Progenitor cell of endocrine pancreas (in vitro differentiated cells): ENCODE measurements at regions not wholly inside any gene's neighbourhood (a gene's known extent, or its start where the extent isn't known, plus 50 kb on each side); places are given as distances from the start of the nearest gene placed in this dataset.
A peak's percentile ranks its signal among the peaks of the same experiment; 100 is the strongest.

Source experiments
- DNase-seq: peaks from one replicate; pipeline ENCODE4 v3.0.0; 2021; ENCODE audit warnings: low spot score; ENCODE audit not compliant: unreplicated experiment
- H3K27ac Mint-ChIP-seq: 2 replicates; pipeline ENCODE4 v1.8.0; 2021; ENCODE audit warnings: mild to moderate bottlenecking, moderate library complexity, mixed read lengths
- H3K27me3 Mint-ChIP-seq: 2 replicates; pipeline ENCODE4 v1.8.0; 2021; ENCODE audit warnings: mixed read lengths
- H3K36me3 Mint-ChIP-seq: 2 replicates; pipeline ENCODE4 v1.8.0; 2022; ENCODE audit warnings: mixed read lengths; ENCODE audit not compliant: insufficient read depth
- H3K4me1 Mint-ChIP-seq: 2 replicates; pipeline ENCODE4 v1.8.0; 2021; ENCODE audit warnings: low read depth, mixed read lengths
- H3K4me3 Mint-ChIP-seq: 2 replicates; pipeline ENCODE4 v1.8.0; 2021; ENCODE audit warnings: low read depth, mild to moderate bottlenecking, moderate library complexity, mixed read lengths
- H3K9me3 Mint-ChIP-seq: 2 replicates; pipeline ENCODE4 v1.8.0; 2021; ENCODE audit warnings: low read depth, mixed read lengths
- CTCF ChIP-seq: fragments of 200-600 bp; sonication (generic); IDR thresholded peaks from one replicate; pipeline ENCODE4 v1.5.0; 2021; ENCODE audit warnings: antibody characterized with exemption, mild to moderate bottlenecking; ENCODE audit not compliant: unreplicated experiment

DNA sequence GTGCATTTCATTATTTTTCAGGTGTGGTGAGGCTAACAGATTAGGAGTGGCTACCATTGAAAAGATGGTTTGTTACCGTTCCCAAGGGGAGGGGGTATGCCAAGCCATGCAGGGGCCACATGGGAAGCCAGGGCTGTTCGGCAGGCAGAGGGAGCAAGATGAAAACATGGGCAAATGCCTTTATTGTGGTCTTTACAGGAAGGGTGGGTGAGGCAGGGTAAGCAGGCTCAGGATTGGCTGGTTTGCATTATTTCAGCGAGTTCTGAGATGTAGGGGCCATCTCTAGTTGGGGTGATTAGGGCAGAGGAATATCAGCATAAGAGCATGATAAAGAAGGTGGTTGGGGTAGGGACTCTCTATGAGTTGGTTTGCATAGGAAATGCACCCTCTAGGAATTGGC lies 117.6 kb downstream of the CCT6B start:
- Mint-ChIP-seq H3K27me3 (peaks cover 5% of the 10 kb centered on the region), H3K27ac (no peak overlapping the region), H3K4me1 (no peaks in the 10 kb centered on the region), H3K4me3 (no peak overlapping the region), H3K9me3 (no peaks in the 10 kb centered on the region), H3K36me3 (no peaks in the 10 kb centered on the region)
- TF ChIP-seq CTCF = no peak
- DNase-seq = no peak

GRCh38 chr17:34842235-34842634 lies 119.0 kb downstream of the CCT6B start:
- H3K27ac Mint-ChIP-seq = peak overlapping the region; percentile 79
- no peak for DNase-seq
- H3K36me3 Mint-ChIP-seq = no peaks in the 10 kb centered on the region
- H3K27me3 Mint-ChIP-seq = peaks cover 8% of the 10 kb centered on the region
- no peak for TF ChIP-seq CTCF
- H3K4me3 Mint-ChIP-seq = no peak overlapping the region
- no peaks in the 10 kb centered on the region for H3K9me3 Mint-ChIP-seq
- H3K4me1 Mint-ChIP-seq = no peaks in the 10 kb centered on the region

- Mint-ChIP-seq H3K4me3 (no peak overlapping the region), H3K9me3 (no peaks in the 10 kb centered on the region), H3K4me1 (no peaks in the 10 kb centered on the region), H3K27me3 (peaks cover 9% of the 10 kb centered on the region), H3K36me3 (no peaks in the 10 kb centered on the region), H3K27ac (no peak overlapping the region)
- DNase-seq = no peak
- peak; percentile 10 for TF ChIP-seq CTCF
Measured at GRCh38 chr17:34841467-34841866, 119.8 kb downstream of the CCT6B start.

- Mint-ChIP-seq H3K27me3 (peaks cover 9% of the 10 kb centered on the region), H3K4me3 (no peak overlapping the region), H3K27ac (no peak overlapping the region), H3K36me3 (no peaks in the 10 kb centered on the region), H3K9me3 (no peaks in the 10 kb centered on the region), H3K4me1 (no peaks in the 10 kb centered on the region)
- DNase-seq = no peak
- no peak for TF ChIP-seq CTCF
Measured at GRCh38 chr17:34840750-34841149, 120.5 kb downstream of the CCT6B start.

DNA sequence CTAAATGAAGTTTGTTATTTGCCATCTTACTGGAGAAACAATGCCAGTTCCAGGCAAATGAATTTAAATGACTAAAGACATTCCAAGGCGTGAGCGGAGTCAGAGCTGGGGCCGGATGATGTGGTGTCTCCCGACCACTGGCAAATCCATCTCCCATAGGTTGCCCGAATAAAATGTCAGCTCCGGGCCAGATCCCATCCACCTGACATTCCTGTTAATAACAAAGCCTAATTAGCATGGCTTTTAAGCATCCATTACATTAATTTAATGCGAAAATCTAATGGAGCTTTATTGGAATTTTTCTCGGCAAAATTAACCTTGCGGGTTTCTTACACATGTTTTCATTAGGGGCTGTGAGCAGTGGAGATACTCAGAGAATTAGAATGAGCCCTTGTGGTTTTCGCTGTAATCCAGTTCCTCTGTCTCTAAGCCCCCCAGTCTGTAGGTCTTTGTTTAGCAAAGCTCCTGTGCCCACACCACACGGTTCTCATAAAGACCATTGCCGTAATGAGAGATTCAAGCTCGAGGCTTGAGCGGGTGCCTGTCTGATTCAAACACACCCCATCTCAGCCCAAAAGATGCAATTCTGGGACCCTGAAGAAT lies 123.3 kb downstream of the CCT6B start:
- H3K27ac Mint-ChIP-seq = no peak overlapping the region
- peaks cover 9% of the 10 kb centered on the region for H3K27me3 Mint-ChIP-seq
- no peaks in the 10 kb centered on the region for H3K9me3 Mint-ChIP-seq
- DNase-seq = no peak
- H3K4me1 Mint-ChIP-seq = no peaks in the 10 kb centered on the region
- no peak for TF ChIP-seq CTCF
- H3K36me3 Mint-ChIP-seq = no peaks in the 10 kb centered on the region
- H3K4me3 Mint-ChIP-seq = no peak overlapping the region
